HL-60 (cell line): ENCODE measurements at regions not wholly inside any gene's neighbourhood (a gene's known extent, or its start where the extent isn't known, plus 50 kb on each side); places are given as distances from the start of the nearest gene placed in this dataset.

Experiments
- DNase-seq, 2 experiments: peaks; one replicate each; pipeline ENCODE4 v3.0.0-alpha.2; 2010 to 2020; ENCODE audit warnings: low read depth in 1 of 2, low spot score in 1 of 2
- H3K27ac ChIP-seq: fragments of 250-450 bp; sonication (Bioruptor Pico); replicated peaks from 2 replicates; pipeline ENCODE4 v1.5.1; 2020; ENCODE audit warnings: mild to moderate bottlenecking, moderate library complexity
- H3K27me3 ChIP-seq: fragments of 250-450 bp; sonication (Bioruptor Pico); 2 replicates; pipeline ENCODE4 v1.5.1; 2021; ENCODE audit warnings: mild to moderate bottlenecking, moderate library complexity; ENCODE audit not compliant: insufficient read depth, poor library complexity, severe bottlenecking
- H3K4me3 ChIP-seq: replicated peaks from 2 replicates; pipeline ENCODE4 v1.5.1; 2011; ENCODE audit warnings: mild to moderate bottlenecking, control low read depth, low read length; ENCODE audit not compliant: insufficient read depth
- GABPA ChIP-seq: IDR thresholded peaks from 2 replicates; pipeline ENCODE4 v1.6.1; 2012; ENCODE audit warnings: low read depth
- POLR2AphosphoS5 ChIP-seq: IDR thresholded peaks from 2 replicates; pipeline ENCODE4 v1.6.1; 2012; ENCODE audit warnings: low read depth
- SPI1 ChIP-seq: IDR thresholded peaks from 2 replicates; pipeline ENCODE4 v1.6.1; 2012; ENCODE audit warnings: low read depth, mild to moderate bottlenecking, borderline replicate concordance
- TF ChIP-seq, protein P1 (sequence below): IDR thresholded peaks from one replicate; pipeline ENCODE4 v1.5.1; 2011; ENCODE audit warnings: low read length, control low read depth, inconsistent platforms; ENCODE audit not compliant: insufficient read depth
- TF ChIP-seq, protein P2 (sequence below): IDR thresholded peaks from 2 replicates; pipeline ENCODE4 v1.6.1; 2012; ENCODE audit warnings: low read depth; ENCODE audit not compliant: insufficient replicate concordance

DNA sequence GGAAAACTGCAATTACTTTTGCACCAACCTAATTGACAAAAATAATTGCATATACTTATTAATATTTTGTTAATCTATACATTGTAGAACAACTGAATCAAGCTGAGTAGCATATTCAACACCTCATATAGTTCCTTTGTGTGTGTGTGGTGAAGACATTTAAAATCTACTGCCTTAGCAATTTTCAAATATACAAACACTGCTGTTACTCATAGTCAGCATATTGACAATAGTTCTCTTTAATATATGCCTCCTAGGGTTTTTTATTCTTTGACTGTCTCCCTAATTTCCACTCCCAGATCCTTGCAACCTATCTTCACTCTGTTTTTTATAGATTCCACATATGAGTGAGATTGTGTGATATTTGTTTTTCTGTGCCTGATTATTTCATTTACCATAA, 426.8 kb downstream of the PPARGC1A start:
- Histone ChIP-seq H3K4me3 (no peak overlapping the region), H3K27me3 (no peaks in the 10 kb centered on the region), H3K27ac (no peak overlapping the region)
- TF ChIP-seq POLR2AphosphoS5 (no peak), SPI1 (no peak), GABPA (no peak)
- TF ChIP-seq, protein P1, sequence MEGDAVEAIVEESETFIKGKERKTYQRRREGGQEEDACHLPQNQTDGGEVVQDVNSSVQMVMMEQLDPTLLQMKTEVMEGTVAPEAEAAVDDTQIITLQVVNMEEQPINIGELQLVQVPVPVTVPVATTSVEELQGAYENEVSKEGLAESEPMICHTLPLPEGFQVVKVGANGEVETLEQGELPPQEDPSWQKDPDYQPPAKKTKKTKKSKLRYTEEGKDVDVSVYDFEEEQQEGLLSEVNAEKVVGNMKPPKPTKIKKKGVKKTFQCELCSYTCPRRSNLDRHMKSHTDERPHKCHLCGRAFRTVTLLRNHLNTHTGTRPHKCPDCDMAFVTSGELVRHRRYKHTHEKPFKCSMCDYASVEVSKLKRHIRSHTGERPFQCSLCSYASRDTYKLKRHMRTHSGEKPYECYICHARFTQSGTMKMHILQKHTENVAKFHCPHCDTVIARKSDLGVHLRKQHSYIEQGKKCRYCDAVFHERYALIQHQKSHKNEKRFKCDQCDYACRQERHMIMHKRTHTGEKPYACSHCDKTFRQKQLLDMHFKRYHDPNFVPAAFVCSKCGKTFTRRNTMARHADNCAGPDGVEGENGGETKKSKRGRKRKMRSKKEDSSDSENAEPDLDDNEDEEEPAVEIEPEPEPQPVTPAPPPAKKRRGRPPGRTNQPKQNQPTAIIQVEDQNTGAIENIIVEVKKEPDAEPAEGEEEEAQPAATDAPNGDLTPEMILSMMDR, result no peak
- TF ChIP-seq, protein P2, sequence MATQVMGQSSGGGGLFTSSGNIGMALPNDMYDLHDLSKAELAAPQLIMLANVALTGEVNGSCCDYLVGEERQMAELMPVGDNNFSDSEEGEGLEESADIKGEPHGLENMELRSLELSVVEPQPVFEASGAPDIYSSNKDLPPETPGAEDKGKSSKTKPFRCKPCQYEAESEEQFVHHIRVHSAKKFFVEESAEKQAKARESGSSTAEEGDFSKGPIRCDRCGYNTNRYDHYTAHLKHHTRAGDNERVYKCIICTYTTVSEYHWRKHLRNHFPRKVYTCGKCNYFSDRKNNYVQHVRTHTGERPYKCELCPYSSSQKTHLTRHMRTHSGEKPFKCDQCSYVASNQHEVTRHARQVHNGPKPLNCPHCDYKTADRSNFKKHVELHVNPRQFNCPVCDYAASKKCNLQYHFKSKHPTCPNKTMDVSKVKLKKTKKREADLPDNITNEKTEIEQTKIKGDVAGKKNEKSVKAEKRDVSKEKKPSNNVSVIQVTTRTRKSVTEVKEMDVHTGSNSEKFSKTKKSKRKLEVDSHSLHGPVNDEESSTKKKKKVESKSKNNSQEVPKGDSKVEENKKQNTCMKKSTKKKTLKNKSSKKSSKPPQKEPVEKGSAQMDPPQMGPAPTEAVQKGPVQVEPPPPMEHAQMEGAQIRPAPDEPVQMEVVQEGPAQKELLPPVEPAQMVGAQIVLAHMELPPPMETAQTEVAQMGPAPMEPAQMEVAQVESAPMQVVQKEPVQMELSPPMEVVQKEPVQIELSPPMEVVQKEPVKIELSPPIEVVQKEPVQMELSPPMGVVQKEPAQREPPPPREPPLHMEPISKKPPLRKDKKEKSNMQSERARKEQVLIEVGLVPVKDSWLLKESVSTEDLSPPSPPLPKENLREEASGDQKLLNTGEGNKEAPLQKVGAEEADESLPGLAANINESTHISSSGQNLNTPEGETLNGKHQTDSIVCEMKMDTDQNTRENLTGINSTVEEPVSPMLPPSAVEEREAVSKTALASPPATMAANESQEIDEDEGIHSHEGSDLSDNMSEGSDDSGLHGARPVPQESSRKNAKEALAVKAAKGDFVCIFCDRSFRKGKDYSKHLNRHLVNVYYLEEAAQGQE, result no peak
- no peak for DNase-seq

DNA sequence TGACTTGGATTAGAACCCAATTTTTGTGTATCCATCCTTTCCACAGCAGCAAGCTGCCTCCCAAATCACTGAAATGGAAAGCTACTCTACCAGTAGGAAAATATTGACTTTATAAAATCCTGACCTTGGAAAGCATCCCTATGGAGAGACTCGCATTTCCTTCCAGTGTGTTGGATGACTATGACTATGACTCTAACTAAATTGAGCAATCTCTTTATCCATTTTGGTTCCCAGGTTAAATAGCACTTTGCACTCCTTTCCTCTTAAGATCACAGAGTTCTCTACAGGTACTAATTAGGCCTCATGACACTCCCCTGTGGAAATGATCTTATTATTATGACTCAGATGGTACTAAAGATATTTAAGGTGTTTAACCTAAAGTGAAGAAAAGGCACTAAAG, 431.8 kb downstream of the PPARGC1A start:
- Histone ChIP-seq H3K4me3 (no peak overlapping the region), H3K27ac (no peak overlapping the region), H3K27me3 (no peaks in the 10 kb centered on the region)
- DNase-seq, result no peak
- TF ChIP-seq POLR2AphosphoS5, result no peak
- no peak for TF ChIP-seq GABPA
- TF ChIP-seq, protein P1, result no peak
- no peak for TF ChIP-seq SPI1
- TF ChIP-seq, protein P2, result no peak

DNA sequence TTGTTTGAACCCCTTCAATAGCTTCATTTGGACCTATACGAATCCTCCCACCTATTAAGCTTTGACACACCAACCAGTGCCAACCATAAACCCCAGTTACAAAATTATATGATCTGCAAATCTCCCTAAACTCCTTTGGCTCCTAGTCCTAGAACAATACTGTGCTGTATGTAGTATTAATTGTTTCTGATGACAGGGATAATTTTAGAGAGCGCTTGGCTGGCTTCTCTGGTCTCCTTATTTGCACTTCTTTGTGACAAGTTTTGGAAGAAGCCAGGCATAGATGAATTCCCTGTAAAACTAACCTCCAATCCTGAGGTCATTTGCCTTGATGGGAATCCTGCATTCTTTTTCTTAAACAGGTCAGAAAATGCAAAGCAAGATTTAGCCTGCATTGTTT, 433.0 kb downstream of the PPARGC1A start:
- Histone ChIP-seq H3K27me3 (no peaks in the 10 kb centered on the region), H3K27ac (no peak overlapping the region)
- TF ChIP-seq, protein P1, result no peak
- TF ChIP-seq GABPA (no peak), POLR2AphosphoS5 (no peak), SPI1 (no peak)
- TF ChIP-seq, protein P2, result no peak

More for the DNA sequence above, 433.0 kb downstream of the PPARGC1A start:
- DNase-seq, result no peak
- no peak overlapping the region for H3K4me3 ChIP-seq
